CD4-positive, alpha-beta T cell (primary cell): ENCODE measurements at regions not wholly inside any gene's neighbourhood (a gene's known extent, or its start where the extent isn't known, plus 50 kb on each side); places are given as distances from the start of the nearest gene placed in this dataset.

Experiments used
- ATAC-seq: fragments of 200-7000 bp; cut with Tn5 transposase; one replicate; pipeline ENCODE4 v1.10.0; 2022; ENCODE audit warnings: mild to moderate bottlenecking; ENCODE audit not compliant: poor library complexity
- CTCF ChIA-PET: fragments of 350-600 bp; sonication (Branson Sonifier 250); formaldehyde crosslinking; loops from one replicate; lab custom pipeline; 2021; ENCODE audit warnings: antibody characterized with exemption, inconsistent platforms; lab: Charles Lee
- POLR2A ChIA-PET: fragments of 350-600 bp; sonication (Branson Sonifier 250); formaldehyde crosslinking; loops from one replicate; lab custom pipeline; 2021; ENCODE audit warnings: antibody characterized with exemption, inconsistent platforms; lab: Charles Lee
- DNase-seq, 14 experiments: peaks; one replicate each; pipeline ENCODE4 v3.0.0-alpha.2; 2013 to 2020; ENCODE audit warnings: mixed read lengths in 2 of 14
- H3K27ac ChIP-seq, 2 donors: one replicate each; pipeline versions ENCODE4 v1.5.1 to v1.7.0; 2013; ENCODE audit warnings: low read length in 2 of 2, low read depth in 1 of 2, mild to moderate bottlenecking in 1 of 2
- H3K27me3 ChIP-seq, 2 experiments: 1 replicate in 1 of 2; 2 replicates in 1 of 2; pipeline versions ENCODE4 v1.6.1 to v1.7.0; 2013; ENCODE audit warnings: low read length in 2 of 2, control low read depth in 1 of 2, mild to moderate bottlenecking in 1 of 2, moderate library complexity in 1 of 2; ENCODE audit not compliant: insufficient read depth in 2 of 2, control insufficient read depth in 1 of 2
- H3K36me3 ChIP-seq: one replicate; pipeline ENCODE4 v1.6.1; 2013; ENCODE audit warnings: low read length, control low read depth; ENCODE audit not compliant: insufficient read depth
- H3K4me1 ChIP-seq: one replicate; pipeline ENCODE4 v1.6.1; 2013; ENCODE audit warnings: low read length, control low read depth; ENCODE audit not compliant: insufficient read depth
- H3K4me3 ChIP-seq: one replicate; pipeline ENCODE4 v1.5.1; 2013; ENCODE audit warnings: mild to moderate bottlenecking, low read length, moderate library complexity
- H3K9me3 ChIP-seq, 2 experiments: 1 replicate in 1 of 2; 2 replicates in 1 of 2; pipeline versions ENCODE4 v1.6.1 to v1.7.0; 2013; ENCODE audit warnings: low read length in 2 of 2, mild to moderate bottlenecking in 2 of 2, control low read depth in 1 of 2, moderate library complexity in 1 of 2; ENCODE audit not compliant: control insufficient read depth in 1 of 2, insufficient read depth in 1 of 2
- H3K27ac Mint-ChIP-seq: one replicate; pipeline ENCODE4 v1.8.0; 2020; ENCODE audit warnings: mixed read lengths
- H3K27me3 Mint-ChIP-seq: one replicate; pipeline ENCODE4 v1.8.0; 2021; ENCODE audit warnings: mixed read lengths
- H3K36me3 Mint-ChIP-seq: one replicate; pipeline ENCODE4 v1.8.0; 2021; ENCODE audit warnings: low read depth, mixed read lengths
- H3K4me1 Mint-ChIP-seq: one replicate; pipeline ENCODE4 v1.8.0; 2021; ENCODE audit warnings: low read depth, mixed read lengths
- H3K4me3 Mint-ChIP-seq: one replicate; pipeline ENCODE4 v1.8.0; 2020; ENCODE audit warnings: mild to moderate bottlenecking, mixed read lengths
- H3K9me3 Mint-ChIP-seq: one replicate; pipeline ENCODE4 v1.8.0; 2020; ENCODE audit warnings: mixed read lengths
- CTCF ChIP-seq: fragments of 200-600 bp; IDR thresholded peaks from one replicate; pipeline ENCODE4 v1.8.0; 2022; ENCODE audit warnings: antibody characterized with exemption, mild to moderate bottlenecking
- intact Hi-C, 2 experiments: fragments of 100-400 bp; cut with DNase I in 1 of 2; cut with micrococcal nuclease in 1 of 2; formaldehyde crosslinking; loops; one replicate each; pipeline versions ENCODE4 v1.15.1 to v1.9.0; 2023 to 2025; cut with DNase I, micrococcal nuclease

- Histone ChIP-seq H3K4me1 (no peaks in the 10 kb centered on the region), H3K27me3 (no peaks in the 10 kb centered on the region), H3K27ac (no peak overlapping the region), H3K4me3 (no peak overlapping the region), H3K9me3 (no peaks in the 10 kb centered on the region), H3K36me3 (no peaks in the 10 kb centered on the region)
- intact Hi-C loops = no loop called here
- no peaks in the 10 kb centered on the region for H3K27me3 Mint-ChIP-seq
- no peak overlapping the region for H3K4me3 Mint-ChIP-seq
- H3K36me3 Mint-ChIP-seq = no peaks in the 10 kb centered on the region
- POLR2A ChIA-PET = no interaction called here
- DNase-seq (no peak), ATAC-seq (no peak)
- H3K4me1 Mint-ChIP-seq = no peaks in the 10 kb centered on the region
- H3K9me3 Mint-ChIP-seq = peaks cover 6% of the 10 kb centered on the region
- H3K27ac Mint-ChIP-seq = no peak overlapping the region
- TF ChIP-seq CTCF = no peak
- CTCF ChIA-PET = no interaction called here
These were observed 371.9 kb upstream of the RARB start for GRCh38 chr3:25056036-25056755.

- Histone ChIP-seq H3K27me3 (no peaks in the 10 kb centered on the region), H3K27ac (no peak overlapping the region), H3K9me3 (no peaks in the 10 kb centered on the region), H3K36me3 (no peaks in the 10 kb centered on the region), H3K4me1 (no peaks in the 10 kb centered on the region), H3K4me3 (no peak overlapping the region)
- DNase-seq = no peak
- no peaks in the 10 kb centered on the region for H3K36me3 Mint-ChIP-seq
- POLR2A ChIA-PET = no interaction called here
- CTCF ChIA-PET = no interaction called here
- no peak overlapping the region for H3K4me3 Mint-ChIP-seq
- H3K4me1 Mint-ChIP-seq = no peaks in the 10 kb centered on the region
- ATAC-seq = no peak
- no peak overlapping the region for H3K27ac Mint-ChIP-seq
- peaks cover 6% of the 10 kb centered on the region for H3K9me3 Mint-ChIP-seq
- TF ChIP-seq CTCF = no peak
- H3K27me3 Mint-ChIP-seq = no peaks in the 10 kb centered on the region
- intact Hi-C loops = no loop called here
These were observed 371.2 kb upstream of the RARB start for GRCh38 chr3:25056803-25057351.

- no peaks in the 10 kb centered on the region for H3K36me3 Mint-ChIP-seq
- H3K27ac Mint-ChIP-seq = no peak overlapping the region
- peaks cover 6% of the 10 kb centered on the region for H3K9me3 Mint-ChIP-seq
- H3K4me1 Mint-ChIP-seq = no peaks in the 10 kb centered on the region
- no peaks in the 10 kb centered on the region for H3K9me3 ChIP-seq
- no peaks in the 10 kb centered on the region for H3K4me1 ChIP-seq
- TF ChIP-seq CTCF = no peak
- intact Hi-C loops = no loop called here
- ChIA-PET POLR2A (no interaction called here), CTCF (no interaction called here)
- no peaks in the 10 kb centered on the region for H3K27me3 ChIP-seq
- H3K4me3 Mint-ChIP-seq = no peak overlapping the region
- H3K27ac ChIP-seq = no peak overlapping the region
- no peaks in the 10 kb centered on the region for H3K36me3 ChIP-seq
- no peak for ATAC-seq
- DNase-seq = no peak
- no peaks in the 10 kb centered on the region for H3K27me3 Mint-ChIP-seq
- H3K4me3 ChIP-seq = no peak overlapping the region
These were observed 370.7 kb upstream of the RARB start for GRCh38 chr3:25057379-25057778.
